ENCODE measurements at regions not wholly inside any gene's neighbourhood (a gene's known extent, or its start where the extent isn't known, plus 50 kb on each side); places are given as distances from the start of the nearest gene placed in this dataset.

DNA sequence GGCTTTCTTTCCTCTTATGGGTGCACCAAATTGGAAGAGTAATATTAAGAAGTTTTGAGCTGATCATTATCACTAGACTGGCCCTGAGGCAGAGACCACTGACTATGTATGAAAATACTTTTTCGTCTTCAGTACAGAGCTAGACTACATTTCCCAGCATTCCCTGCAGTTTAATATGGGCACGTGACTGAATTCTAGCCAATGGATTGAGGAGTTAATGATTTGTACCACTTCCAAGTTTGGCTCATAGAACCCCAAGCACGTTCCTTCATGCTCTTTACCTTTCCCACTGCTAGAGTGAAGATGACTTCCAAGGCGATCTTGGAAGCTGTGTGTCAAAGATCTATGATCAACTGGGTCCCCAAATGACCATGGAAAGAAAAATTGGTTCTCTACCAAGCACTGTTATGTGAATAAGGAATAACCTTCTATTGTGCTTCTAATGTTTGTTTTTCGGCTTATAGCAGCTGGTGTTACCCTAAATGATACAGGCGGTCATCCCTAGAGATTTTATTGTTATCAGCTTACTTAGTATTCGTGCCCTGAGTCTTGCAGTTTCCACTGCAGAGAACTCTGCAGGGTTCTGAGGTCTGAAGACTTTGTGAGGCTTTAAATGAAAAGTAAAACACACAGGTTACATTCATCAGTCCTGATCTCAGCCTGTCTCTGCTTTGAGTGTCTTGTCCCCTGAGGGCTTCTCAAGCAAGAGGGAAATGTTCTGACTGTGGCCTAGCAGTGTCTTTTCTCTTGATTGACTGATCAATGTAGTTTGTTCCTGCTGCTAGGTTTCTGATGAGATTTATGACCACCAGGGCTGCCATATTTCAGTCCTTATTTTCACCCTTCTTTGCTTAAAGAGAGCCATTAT, 486.8 kb downstream of the PDCD6IP start:
- Histone ChIP-seq H3K36me3 (ENCODE audit: control insufficient read depth in 1 of 2, insufficient read depth in 2 of 2, low read depth in 1 of 2, low read length in 2 of 2) (no peaks in the 10 kb centered on the region), H3K9me3 (ENCODE audit: control insufficient read depth, low read length) (no peaks in the 10 kb centered on the region), H3K9ac (ENCODE audit: low read length) (no peak overlapping the region), H2BK5ac (ENCODE audit: low read depth, low read length, poor library complexity, severe bottlenecking) (no peak overlapping the region), H3K4me3 (ENCODE audit: insufficient read depth in 1 of 2, low read depth in 1 of 2, low read length in 2 of 2) (no peak overlapping the region), H3K27ac (ENCODE audit: low read length, poor library complexity, severe bottlenecking) (no peak overlapping the region), H2BK15ac (ENCODE audit: low read depth, poor library complexity, severe bottlenecking) (no peak overlapping the region), H3K27me3 (ENCODE audit: control insufficient read depth in 1 of 2, insufficient read depth in 1 of 2, low read length in 2 of 2) (no peaks in the 10 kb centered on the region), H3K14ac (ENCODE audit: low read length in 2 of 2) (no peak overlapping the region), H3K4ac (ENCODE audit: low read depth in 1 of 2, low read length in 2 of 2) (no peak overlapping the region), H3K4me1 (ENCODE audit: control insufficient read depth, insufficient read depth, low read depth, low read length) (no peaks in the 10 kb centered on the region), H3K18ac (ENCODE audit: low read depth in 1 of 2, low read length in 2 of 2) (no peak overlapping the region), H2AFZ (ENCODE audit: low read depth, low read length) (no peak overlapping the region), H3K23ac (ENCODE audit: low read length in 2 of 2) (no peak overlapping the region), H3K79me1 (replicated peaks; ENCODE audit: low read length, poor library complexity, severe bottlenecking) (no peaks in the 10 kb centered on the region), H2AK5ac (ENCODE audit: low read length, severe bottlenecking) (no peak overlapping the region), H2BK120ac (ENCODE audit: low read depth, low read length) (no peak overlapping the region), H4K91ac (ENCODE audit: low read length) (no peak overlapping the region), H2BK12ac (ENCODE audit: low read length in 2 of 2) (no peak overlapping the region), H4K8ac (ENCODE audit: low read length) (no peak overlapping the region), H3K4me2 (ENCODE audit: low read length, poor library complexity, severe bottlenecking) (no peak overlapping the region)
- 73% methylated on average over 7 of the region's 7 CpGs for WGBS
- no peak for DNase-seq

GRCh38 chr3:34285827-34286188, 487.4 kb downstream of the PDCD6IP start:
- Histone ChIP-seq H2BK12ac (ENCODE audit: low read length in 2 of 2) (no peak overlapping the region), H3K4ac (ENCODE audit: low read depth in 1 of 2, low read length in 2 of 2) (no peak overlapping the region), H3K14ac (ENCODE audit: low read length in 2 of 2) (no peak overlapping the region), H4K8ac (ENCODE audit: low read length) (no peak overlapping the region), H3K23ac (ENCODE audit: low read length in 2 of 2) (no peak overlapping the region), H3K27me3 (ENCODE audit: control insufficient read depth in 1 of 2, insufficient read depth in 1 of 2, low read length in 2 of 2) (no peaks in the 10 kb centered on the region), H2BK5ac (ENCODE audit: low read depth, low read length, poor library complexity, severe bottlenecking) (no peak overlapping the region), H3K9me3 (ENCODE audit: control insufficient read depth, low read length) (no peaks in the 10 kb centered on the region), H2AFZ (ENCODE audit: low read depth, low read length) (no peak overlapping the region), H2BK120ac (ENCODE audit: low read depth, low read length) (no peak overlapping the region), H3K79me1 (replicated peaks; ENCODE audit: low read length, poor library complexity, severe bottlenecking) (no peaks in the 10 kb centered on the region), H3K18ac (ENCODE audit: low read depth in 1 of 2, low read length in 2 of 2) (no peak overlapping the region), H3K4me2 (ENCODE audit: low read length, poor library complexity, severe bottlenecking) (no peak overlapping the region), H3K27ac (ENCODE audit: low read length, poor library complexity, severe bottlenecking) (no peak overlapping the region), H2AK5ac (ENCODE audit: low read length, severe bottlenecking) (no peak overlapping the region), H3K36me3 (ENCODE audit: control insufficient read depth in 1 of 2, insufficient read depth in 2 of 2, low read depth in 1 of 2, low read length in 2 of 2) (no peaks in the 10 kb centered on the region), H3K9ac (ENCODE audit: low read length) (no peak overlapping the region), H4K91ac (ENCODE audit: low read length) (no peak overlapping the region), H3K4me1 (ENCODE audit: control insufficient read depth, insufficient read depth, low read depth, low read length) (no peaks in the 10 kb centered on the region), H3K4me3 (ENCODE audit: insufficient read depth in 1 of 2, low read depth in 1 of 2, low read length in 2 of 2) (no peak overlapping the region), H2BK15ac (ENCODE audit: low read depth, poor library complexity, severe bottlenecking) (no peak overlapping the region)
- 68% methylated on average over 2 of the region's 2 CpGs for WGBS
- no peak for DNase-seq

- H3K79me1 ChIP-seq (replicated peaks; ENCODE audit: low read length, poor library complexity, severe bottlenecking): no peaks in the 10 kb centered on the region
- H3K23ac ChIP-seq (ENCODE audit: low read length in 2 of 2): no peak overlapping the region
- H2BK15ac ChIP-seq (ENCODE audit: low read depth, poor library complexity, severe bottlenecking): no peak overlapping the region
- 100% methylated on average over 1 of the region's 3 CpGs for WGBS
- no peak overlapping the region for H4K91ac ChIP-seq (ENCODE audit: low read length)
- no peak overlapping the region for H3K4me2 ChIP-seq (ENCODE audit: low read length, poor library complexity, severe bottlenecking)
- H2AFZ ChIP-seq (ENCODE audit: low read depth, low read length): no peak overlapping the region
- H3K9ac ChIP-seq (ENCODE audit: low read length): no peak overlapping the region
- no peak for DNase-seq
- no peak overlapping the region for H2BK120ac ChIP-seq (ENCODE audit: low read depth, low read length)
- H3K4me1 ChIP-seq (ENCODE audit: control insufficient read depth, insufficient read depth, low read depth, low read length): no peaks in the 10 kb centered on the region
- no peak overlapping the region for H3K14ac ChIP-seq (ENCODE audit: low read length in 2 of 2)
- no peaks in the 10 kb centered on the region for H3K27me3 ChIP-seq (ENCODE audit: control insufficient read depth in 1 of 2, insufficient read depth in 1 of 2, low read length in 2 of 2)
- no peak overlapping the region for H3K18ac ChIP-seq (ENCODE audit: low read depth in 1 of 2, low read length in 2 of 2)
- H3K36me3 ChIP-seq (ENCODE audit: control insufficient read depth in 1 of 2, insufficient read depth in 2 of 2, low read depth in 1 of 2, low read length in 2 of 2): no peaks in the 10 kb centered on the region
- no peaks in the 10 kb centered on the region for H3K9me3 ChIP-seq (ENCODE audit: control insufficient read depth, low read length)
- H2AK5ac ChIP-seq (ENCODE audit: low read length, severe bottlenecking): no peak overlapping the region
- H2BK12ac ChIP-seq (ENCODE audit: low read length in 2 of 2): no peak overlapping the region
- no peak overlapping the region for H3K27ac ChIP-seq (ENCODE audit: low read length, poor library complexity, severe bottlenecking)
- H3K4ac ChIP-seq (ENCODE audit: low read depth in 1 of 2, low read length in 2 of 2): no peak overlapping the region
- no peak overlapping the region for H2BK5ac ChIP-seq (ENCODE audit: low read depth, low read length, poor library complexity, severe bottlenecking)
- H3K4me3 ChIP-seq (ENCODE audit: insufficient read depth in 1 of 2, low read depth in 1 of 2, low read length in 2 of 2): no peak overlapping the region
- H4K8ac ChIP-seq (ENCODE audit: low read length): no peak overlapping the region
Measured at GRCh38 chr3:34292605-34293300, 494.3 kb downstream of the PDCD6IP start.

DNA sequence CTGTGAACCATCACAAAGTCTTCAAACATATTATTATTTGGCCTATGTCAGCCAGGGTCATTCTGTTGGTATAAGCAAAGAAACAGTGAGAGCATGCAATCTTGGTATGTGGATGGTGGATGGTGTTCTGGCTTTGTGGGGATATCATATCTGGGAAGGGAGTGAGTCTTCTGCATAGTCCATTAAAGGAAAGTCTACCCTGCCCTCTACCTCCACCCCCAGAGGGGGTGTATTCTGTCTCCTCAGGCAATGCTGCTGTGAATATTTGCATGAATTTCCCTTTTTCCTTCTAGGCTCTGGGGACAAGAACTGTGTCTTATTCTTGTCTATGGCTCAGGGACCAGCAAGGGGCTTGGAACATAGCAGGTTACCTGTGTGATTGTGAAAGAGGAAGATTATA, 495.8 kb downstream of the PDCD6IP start:
- no peak overlapping the region for H3K14ac ChIP-seq (ENCODE audit: low read length in 2 of 2)
- no peaks in the 10 kb centered on the region for H3K9me3 ChIP-seq (ENCODE audit: control insufficient read depth, low read length)
- H2BK5ac ChIP-seq (ENCODE audit: low read depth, low read length, poor library complexity, severe bottlenecking): no peak overlapping the region
- H3K4me3 ChIP-seq (ENCODE audit: insufficient read depth in 1 of 2, low read depth in 1 of 2, low read length in 2 of 2): no peak overlapping the region
- no peak overlapping the region for H3K4me2 ChIP-seq (ENCODE audit: low read length, poor library complexity, severe bottlenecking)
- H4K91ac ChIP-seq (ENCODE audit: low read length): no peak overlapping the region
- no peak overlapping the region for H2AFZ ChIP-seq (ENCODE audit: low read depth, low read length)
- H3K79me1 ChIP-seq (replicated peaks; ENCODE audit: low read length, poor library complexity, severe bottlenecking): no peaks in the 10 kb centered on the region
- no peaks in the 10 kb centered on the region for H3K27me3 ChIP-seq (ENCODE audit: control insufficient read depth in 1 of 2, insufficient read depth in 1 of 2, low read length in 2 of 2)
- H3K18ac ChIP-seq (ENCODE audit: low read depth in 1 of 2, low read length in 2 of 2): no peak overlapping the region
- no peak overlapping the region for H2BK12ac ChIP-seq (ENCODE audit: low read length in 2 of 2)
- H3K4me1 ChIP-seq (ENCODE audit: control insufficient read depth, insufficient read depth, low read depth, low read length): no peaks in the 10 kb centered on the region
- H3K9ac ChIP-seq (ENCODE audit: low read length): no peak overlapping the region
- H3K27ac ChIP-seq (ENCODE audit: low read length, poor library complexity, severe bottlenecking): no peak overlapping the region
- no peak for DNase-seq
- H3K23ac ChIP-seq (ENCODE audit: low read length in 2 of 2): no peak overlapping the region
- H2AK5ac ChIP-seq (ENCODE audit: low read length, severe bottlenecking): no peak overlapping the region
- no peak overlapping the region for H2BK120ac ChIP-seq (ENCODE audit: low read depth, low read length)
- H2BK15ac ChIP-seq (ENCODE audit: low read depth, poor library complexity, severe bottlenecking): no peak overlapping the region
- no peaks in the 10 kb centered on the region for H3K36me3 ChIP-seq (ENCODE audit: control insufficient read depth in 1 of 2, insufficient read depth in 2 of 2, low read depth in 1 of 2, low read length in 2 of 2)
- H3K4ac ChIP-seq (ENCODE audit: low read depth in 1 of 2, low read length in 2 of 2): no peak overlapping the region
- H4K8ac ChIP-seq (ENCODE audit: low read length): no peak overlapping the region

All from mesenchymal stem cell (in vitro differentiated cells and primary cell).